ENCODE measurements at regions not wholly inside any gene's neighbourhood (a gene's known extent, or its start where the extent isn't known, plus 50 kb on each side); places are given as distances from the start of the nearest gene placed in this dataset.

GRCh38 chr2:180734382-180734781, 246.0 kb upstream of the UBE2E3 start:
- no peaks in the 10 kb centered on the region for H3K79me1 ChIP-seq (ENCODE audit: insufficient read depth, low read depth, low read length, poor library complexity, severe bottlenecking)
- H3K14ac ChIP-seq (ENCODE audit: insufficient read depth, low read length) = no peak overlapping the region
- no peak overlapping the region for H3K4ac ChIP-seq (ENCODE audit: low read depth, low read length)
- peaks cover 3 to 5% of the 10 kb centered on the region in 2 experiments; a peak in 3 of 4 replicates for H3K4me1 Mint-ChIP-seq
- no peak overlapping the region for H3K23ac ChIP-seq (ENCODE audit: insufficient read length, low read depth, low read length)
- no peak overlapping the region for H3K18ac ChIP-seq (ENCODE audit: insufficient read length, low read depth, low read length)
- H3K27ac ChIP-seq (ENCODE audit: insufficient read length, low read depth, low read length) = no peak overlapping the region
- no peak overlapping the region for H2BK20ac ChIP-seq (ENCODE audit: low read depth, low read length, poor library complexity, severe bottlenecking)
- no peak overlapping the region for H4K91ac ChIP-seq (ENCODE audit: insufficient read length, low read depth, low read length)
- TF ChIP-seq CTCF (conservative IDR thresholded peaks at IDR 0.05) = no peak
- DNase-seq = no peak
- H2BK15ac ChIP-seq (ENCODE audit: low read depth, low read length) = no peak overlapping the region
- H2BK12ac ChIP-seq (ENCODE audit: insufficient read length, low read depth, low read length) = no peak overlapping the region
- no peak overlapping the region for H3K4me2 ChIP-seq (ENCODE audit: insufficient read depth, insufficient read length, low read length)
- no peak overlapping the region for H2AK5ac ChIP-seq (ENCODE audit: insufficient read length, low read length)
- H3K4me3 Mint-ChIP-seq = no peak overlapping the region
- H3K79me2 ChIP-seq (ENCODE audit: insufficient read depth, low read length) = no peaks in the 10 kb centered on the region
- no peak overlapping the region for H3T11ph ChIP-seq (ENCODE audit: low read length)
- no peaks in the 10 kb centered on the region for H3K4me1 ChIP-seq (ENCODE audit: insufficient read depth, low read length)
- no peak overlapping the region for H3K56ac ChIP-seq (ENCODE audit: insufficient read length, low read depth, low read length)
- H3K27ac Mint-ChIP-seq = no peak overlapping the region; a peak in 1 of 7 replicates
- H3K36me3 Mint-ChIP-seq (ENCODE audit: insufficient read depth in 1 of 3, low read depth in 3 of 3) = no peaks in the 10 kb centered on the region
- H3K27me3 Mint-ChIP-seq (ENCODE audit: low read depth) = no peaks in the 10 kb centered on the region
- H4K8ac ChIP-seq (replicated peaks; ENCODE audit: insufficient read length, low read depth, low read length) = no peak overlapping the region
- H2BK5ac ChIP-seq (ENCODE audit: insufficient read length, low read length) = no peak overlapping the region
- H3K27me3 ChIP-seq (ENCODE audit: insufficient read depth, low read length) = no peaks in the 10 kb centered on the region
- H4K20me1 ChIP-seq (ENCODE audit: control insufficient read depth, insufficient read depth, insufficient read length) = no peaks in the 10 kb centered on the region
- H4K5ac ChIP-seq (ENCODE audit: insufficient read length, low read depth, low read length) = no peak overlapping the region
- no peaks in the 10 kb centered on the region for H3K9me3 Mint-ChIP-seq
- H3K23me2 ChIP-seq (ENCODE audit: insufficient read length, low read depth, low read length, poor library complexity, severe bottlenecking) = no peaks in the 10 kb centered on the region
- H2BK120ac ChIP-seq (ENCODE audit: low read depth, low read length, poor library complexity, severe bottlenecking) = no peak overlapping the region
- H3K9ac ChIP-seq (ENCODE audit: extremely low read depth, insufficient read length, low read length) = no peak overlapping the region
- no peaks in the 10 kb centered on the region for H3K9me3 ChIP-seq (ENCODE audit: control insufficient read depth, low read depth, low read length)
- no peak overlapping the region for H2AFZ ChIP-seq (ENCODE audit: low read length)

Measured in H9 (cell line).